Effector memory CD8-positive, alpha-beta T cell (primary cell): ENCODE measurements at regions not wholly inside any gene's neighbourhood (a gene's known extent, or its start where the extent isn't known, plus 50 kb on each side); places are given as distances from the start of the nearest gene placed in this dataset.
"Not testable (repeated sequence)": the region's sequence is repeated elsewhere in the genome, so short reads cannot be mapped to it uniquely, and the experiment has no call there.

ENCODE experiments used
- ATAC-seq: fragments of 150-1000 bp; cut with Tn5 transposase; replicated peaks from 2 replicates; pipeline ENCODE4 v1.10.0; 2021; ENCODE audit warnings: mild to moderate bottlenecking, moderate library complexity
- DNase-seq, 3 experiments: peaks; one replicate each; pipeline ENCODE4 v3.0.0; 2021
- H3K27ac Mint-ChIP-seq, 2 donors: one replicate each; pipeline ENCODE4 v1.8.0; 2022; ENCODE audit warnings: mild to moderate bottlenecking in 2 of 2, mixed read lengths in 2 of 2, moderate library complexity in 2 of 2
- H3K27me3 Mint-ChIP-seq, 2 donors: one replicate each; pipeline ENCODE4 v1.8.0; 2022; ENCODE audit warnings: mixed read lengths in 2 of 2
- H3K36me3 Mint-ChIP-seq: one replicate; pipeline ENCODE4 v1.8.0; 2022; ENCODE audit warnings: mild to moderate bottlenecking, moderate library complexity, mixed read lengths; ENCODE audit not compliant: insufficient read depth
- H3K4me1 Mint-ChIP-seq, 2 donors: one replicate each; pipeline ENCODE4 v1.8.0; 2022; ENCODE audit warnings: low read depth in 2 of 2, mixed read lengths in 2 of 2
- H3K4me3 Mint-ChIP-seq, 2 donors: one replicate each; pipeline ENCODE4 v1.8.0; 2022; ENCODE audit warnings: mild to moderate bottlenecking in 2 of 2, mixed read lengths in 2 of 2, moderate library complexity in 2 of 2
- H3K9me3 Mint-ChIP-seq, 2 donors: one replicate each; pipeline ENCODE4 v1.8.0; 2022; ENCODE audit warnings: mixed read lengths in 2 of 2

DNA sequence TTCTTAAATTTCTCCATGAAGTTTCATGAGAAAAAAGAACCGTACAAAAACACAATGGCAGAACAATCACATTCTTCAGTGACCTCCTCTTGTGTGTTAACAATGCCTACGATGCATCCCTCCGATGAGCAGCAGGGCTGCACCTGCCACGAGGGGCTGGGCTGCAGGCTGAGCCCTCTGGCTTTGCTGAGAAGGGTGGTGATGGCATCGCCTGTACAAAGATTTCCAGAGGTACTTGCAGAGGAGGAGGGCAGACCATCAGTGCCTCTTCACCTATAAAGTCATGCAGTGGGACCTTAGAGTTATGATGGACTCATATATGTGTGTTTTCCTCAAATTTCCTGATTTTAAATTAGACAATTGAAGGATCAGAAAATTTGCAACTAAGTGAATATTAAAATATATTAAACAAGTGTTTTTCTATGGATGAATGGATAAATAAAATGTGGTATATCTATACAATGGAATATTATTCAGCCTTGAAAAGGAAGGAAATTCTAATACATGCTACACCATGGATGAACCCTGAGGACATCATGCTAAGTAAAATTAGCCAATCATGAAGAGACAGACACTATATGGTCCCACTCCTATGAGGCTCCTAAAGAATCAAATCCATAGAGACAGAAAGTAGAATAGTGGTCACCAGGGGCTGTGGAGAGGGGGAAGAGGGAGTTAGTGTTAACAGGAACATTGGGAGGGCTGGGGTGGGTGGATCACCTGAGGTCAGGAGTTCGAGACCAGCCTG, 489.3 kb downstream of the SIPA1L2 start:
- Mint-ChIP-seq H3K36me3 (no peaks in the 10 kb centered on the region), H3K4me3 (no peak overlapping the region), H3K27me3 (peaks cover 6 to 18% of the 10 kb centered on the region in 2 donors), H3K27ac (no peak overlapping the region), H3K4me1 (peaks cover 0 to 6% of the 10 kb centered on the region in 2 donors), H3K9me3 (peaks cover 0 to 2% of the 10 kb centered on the region in 2 donors)
- no peak for DNase-seq
- no peak for ATAC-seq

DNA sequence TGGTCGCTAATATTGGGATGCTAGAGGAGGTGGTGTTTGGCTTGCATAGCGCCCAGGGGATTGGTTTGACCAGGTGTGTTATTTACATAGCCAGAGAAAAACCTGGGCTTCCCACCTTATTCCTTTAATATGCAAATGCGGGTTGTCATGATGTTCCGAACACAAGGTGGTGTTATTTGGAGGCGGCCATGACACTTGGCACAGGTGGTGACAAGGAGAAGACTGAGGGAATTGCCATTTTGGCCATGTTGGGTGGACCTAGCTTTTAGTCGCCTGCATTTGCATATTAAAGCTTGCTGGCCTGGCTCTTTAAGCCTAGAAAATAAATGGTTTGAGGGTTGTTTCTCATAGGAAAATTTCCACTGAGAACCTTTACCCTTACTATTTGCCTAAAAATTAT, 490.5 kb downstream of the SIPA1L2 start:
- Mint-ChIP-seq H3K27ac (no peak overlapping the region), H3K36me3 (no peaks in the 10 kb centered on the region), H3K4me3 (no peak overlapping the region), H3K4me1 (peaks cover 0 to 6% of the 10 kb centered on the region in 2 donors), H3K27me3 (peaks cover 6 to 19% of the 10 kb centered on the region in 2 donors), H3K9me3 (peaks cover 0 to 2% of the 10 kb centered on the region in 2 donors)
- ATAC-seq (no peak), DNase-seq (no peak)

DNA sequence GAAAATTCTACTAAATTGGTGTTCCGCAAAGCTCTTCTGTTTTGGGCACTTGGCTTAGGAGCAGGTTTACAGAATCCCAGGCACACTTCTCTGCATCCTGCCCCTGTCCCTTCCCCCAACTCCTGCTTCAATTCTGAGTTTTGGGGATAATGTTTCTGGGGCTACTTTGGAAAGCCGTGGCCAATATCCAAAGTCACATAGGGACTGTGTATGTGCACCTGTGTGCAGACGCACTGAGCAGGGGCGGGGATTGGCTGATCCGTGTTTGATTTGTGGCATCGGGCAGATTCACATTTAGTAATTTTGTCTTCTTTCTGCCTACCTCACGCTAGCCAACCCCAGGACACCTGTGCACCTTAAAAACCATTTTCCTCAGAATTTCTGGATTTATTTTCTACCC, 491.9 kb downstream of the SIPA1L2 start:
- no peaks in the 10 kb centered on the region for H3K36me3 Mint-ChIP-seq
- H3K9me3 Mint-ChIP-seq = peaks cover 0 to 2% of the 10 kb centered on the region in 2 donors
- DNase-seq = no peak
- H3K4me3 Mint-ChIP-seq = no peak overlapping the region
- peaks cover 6 to 19% of the 10 kb centered on the region in 2 donors for H3K27me3 Mint-ChIP-seq
- no peak overlapping the region for H3K27ac Mint-ChIP-seq
- H3K4me1 Mint-ChIP-seq = peaks cover 0 to 6% of the 10 kb centered on the region in 2 donors
- ATAC-seq = no peak

DNA sequence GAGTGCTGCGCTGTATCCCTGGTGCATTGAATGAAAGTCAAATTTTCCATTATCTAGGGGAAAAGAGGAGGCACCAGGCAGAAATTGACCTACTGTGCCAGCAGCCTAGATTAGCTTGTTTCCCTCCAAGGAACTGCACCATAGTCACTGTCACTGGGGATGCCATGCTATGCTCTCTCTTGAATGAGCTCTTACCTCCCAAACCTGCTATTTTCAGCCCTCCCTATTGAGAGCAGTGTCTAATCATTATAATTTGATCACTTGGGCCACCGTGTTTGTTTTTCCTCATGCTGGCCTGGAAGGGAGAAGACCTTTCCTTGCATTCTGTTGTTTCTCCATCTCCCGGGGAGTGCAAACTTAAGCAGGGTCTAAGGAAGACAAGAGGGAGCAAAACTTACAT, 492.9 kb downstream of the SIPA1L2 start:
- peaks cover 0 to 6% of the 10 kb centered on the region in 2 donors for H3K4me1 Mint-ChIP-seq
- no peak overlapping the region for H3K4me3 Mint-ChIP-seq
- no peak overlapping the region for H3K27ac Mint-ChIP-seq
- no peak for DNase-seq
- no peaks in the 10 kb centered on the region for H3K36me3 Mint-ChIP-seq
- peaks cover 0 to 2% of the 10 kb centered on the region in 2 donors for H3K9me3 Mint-ChIP-seq
- peaks cover 6 to 19% of the 10 kb centered on the region in 2 donors for H3K27me3 Mint-ChIP-seq
- no peak for ATAC-seq

DNA sequence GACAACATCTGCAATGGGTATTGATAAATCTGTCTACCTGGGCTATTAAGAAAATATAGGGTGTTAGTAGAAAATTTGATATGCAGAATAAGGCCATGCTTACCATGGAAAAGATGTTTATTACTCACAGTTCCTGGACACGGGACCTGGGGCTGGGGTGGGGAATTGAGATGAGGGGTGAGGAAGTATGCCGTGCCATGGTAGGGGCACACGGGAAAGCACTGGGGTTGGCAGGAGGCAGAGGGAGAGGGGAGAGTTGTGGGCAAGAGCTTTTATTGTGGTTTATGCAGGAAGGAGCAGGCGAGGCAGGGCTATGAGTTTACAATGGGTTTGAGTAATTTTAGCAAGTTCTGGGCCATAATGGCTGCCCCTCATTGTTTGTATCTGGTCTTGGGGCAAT, 493.8 kb downstream of the SIPA1L2 start:
- Mint-ChIP-seq H3K9me3 (peaks cover 0 to 2% of the 10 kb centered on the region in 2 donors), H3K36me3 (no peaks in the 10 kb centered on the region), H3K4me3 (no peak overlapping the region), H3K27me3 (peaks cover 12 to 27% of the 10 kb centered on the region in 2 donors), H3K27ac (no peak overlapping the region), H3K4me1 (peaks cover 0 to 6% of the 10 kb centered on the region in 2 donors)
- DNase-seq (no peak), ATAC-seq (no peak)

DNA sequence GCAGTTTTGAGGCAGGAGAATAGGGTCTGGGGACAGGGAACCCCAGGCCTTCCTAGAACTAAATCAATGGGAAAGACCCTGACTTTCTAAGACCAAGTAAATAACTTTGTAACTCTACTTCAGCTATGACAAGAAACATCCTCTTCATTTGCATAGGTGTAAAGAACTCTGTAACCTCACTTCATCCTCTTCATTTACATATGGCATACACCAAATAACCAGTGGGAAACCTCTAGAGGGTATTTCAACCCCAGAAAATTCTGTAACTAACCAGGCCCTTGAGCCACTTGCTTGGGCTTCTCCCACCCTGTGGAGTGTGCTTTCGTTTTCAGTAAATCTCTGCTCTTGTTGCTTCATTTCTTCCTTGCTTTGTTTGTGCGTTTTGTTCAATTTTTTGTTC, 495.6 kb downstream of the SIPA1L2 start:
- no peak for ATAC-seq
- no peak overlapping the region for H3K4me3 Mint-ChIP-seq
- no peaks in the 10 kb centered on the region for H3K9me3 Mint-ChIP-seq
- H3K27ac Mint-ChIP-seq = no peak overlapping the region
- no peaks in the 10 kb centered on the region for H3K36me3 Mint-ChIP-seq
- peaks cover 0 to 6% of the 10 kb centered on the region in 2 donors for H3K4me1 Mint-ChIP-seq
- no peak for DNase-seq
- peaks cover 24 to 38% of the 10 kb centered on the region in 2 donors for H3K27me3 Mint-ChIP-seq

DNA sequence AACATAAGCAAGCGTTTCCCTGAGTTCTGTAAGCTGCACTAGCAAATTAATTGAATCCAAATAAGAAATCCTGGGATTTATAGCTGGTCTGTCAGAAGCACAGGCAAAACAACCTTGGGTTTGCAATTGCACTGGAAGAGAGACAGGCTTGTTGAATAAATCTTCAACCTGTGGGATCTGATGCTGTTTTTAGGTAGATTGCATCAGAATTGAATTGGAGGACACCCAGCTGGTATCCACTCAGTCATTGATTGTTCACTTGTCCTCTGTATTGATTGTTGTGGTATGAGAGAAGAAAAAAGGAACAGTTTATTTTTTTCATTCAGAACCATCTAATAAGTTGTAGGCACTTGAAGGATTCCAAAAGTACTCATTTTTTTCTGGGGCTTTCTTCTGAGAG, 497.4 kb downstream of the SIPA1L2 start:
- H3K27ac Mint-ChIP-seq = no peak overlapping the region
- H3K27me3 Mint-ChIP-seq = peaks cover 31% of the 10 kb centered on the region in 2 donors
- ATAC-seq (no peak), DNase-seq (no peak)
- no peak overlapping the region for H3K4me3 Mint-ChIP-seq
- H3K36me3 Mint-ChIP-seq = no peaks in the 10 kb centered on the region
- peaks cover 0 to 6% of the 10 kb centered on the region in 2 donors for H3K4me1 Mint-ChIP-seq
- no peaks in the 10 kb centered on the region for H3K9me3 Mint-ChIP-seq

DNA sequence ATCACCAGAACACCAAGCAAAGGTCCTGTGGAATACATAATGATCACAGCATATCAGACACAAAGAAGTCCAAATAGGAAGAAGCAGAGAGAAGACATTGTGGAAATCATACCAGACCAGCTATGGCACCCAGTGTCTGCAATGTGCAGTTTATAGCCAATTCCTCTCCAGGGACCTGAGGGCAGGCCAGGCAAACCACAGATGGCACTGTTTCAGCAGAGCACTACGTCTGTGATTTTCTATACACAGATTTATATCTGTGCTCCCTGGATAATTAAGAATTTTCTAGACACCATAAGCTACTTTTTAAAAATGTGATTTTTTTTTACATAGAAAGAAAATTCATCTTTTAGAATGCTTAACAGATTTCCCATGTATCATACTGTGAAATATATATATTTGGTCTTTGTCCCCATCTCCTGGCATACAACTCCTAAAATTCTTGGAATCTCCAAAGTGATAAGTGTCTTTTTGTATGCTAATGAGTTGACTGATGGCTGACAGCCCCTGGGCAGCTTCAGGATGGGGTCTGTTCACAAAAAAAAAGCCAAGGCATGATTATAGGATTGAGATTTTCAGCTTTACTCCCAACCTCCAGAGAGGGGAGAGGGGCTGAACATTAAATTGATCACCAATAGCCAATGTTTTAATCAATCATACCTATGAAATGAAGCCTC, 498.1 kb downstream of the SIPA1L2 start:
- Mint-ChIP-seq H3K27me3 (peaks cover 31 to 35% of the 10 kb centered on the region in 2 donors), H3K4me1 (peaks cover 0 to 6% of the 10 kb centered on the region in 2 donors), H3K9me3 (no peaks in the 10 kb centered on the region), H3K27ac (no peak overlapping the region), H3K4me3 (no peak overlapping the region), H3K36me3 (no peaks in the 10 kb centered on the region)
- DNase-seq (no peak), ATAC-seq (no peak)

DNA sequence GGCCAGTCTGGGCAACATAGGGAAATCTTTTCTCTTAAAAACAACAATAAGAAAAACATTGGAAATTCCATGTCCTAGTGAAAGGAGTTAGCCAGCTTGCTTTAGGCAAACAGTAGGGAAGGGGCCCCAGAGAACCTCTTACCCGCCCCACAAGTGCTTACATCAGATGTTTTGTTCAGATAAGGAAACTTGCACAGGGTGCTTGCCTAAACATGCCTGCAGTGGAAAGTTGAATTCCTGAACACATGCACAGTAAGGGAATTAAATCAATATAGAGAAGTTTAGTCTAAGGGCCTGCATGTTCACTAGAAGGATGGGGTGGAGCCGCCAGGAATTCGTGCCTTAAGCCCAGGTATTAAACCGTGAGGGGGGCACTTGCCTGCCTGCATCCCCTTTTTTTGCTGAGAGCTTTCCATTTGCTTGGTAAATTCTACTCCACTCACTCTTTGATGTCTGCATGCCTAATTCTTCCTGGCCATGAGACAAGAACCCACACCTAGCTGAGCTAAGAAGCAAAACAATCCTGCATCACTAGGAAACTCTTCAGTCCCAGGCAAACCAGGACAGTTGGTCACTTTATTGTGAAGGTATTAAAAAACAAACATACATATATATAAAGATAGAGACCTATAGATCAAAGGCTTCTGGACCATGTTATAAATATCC, 499.0 kb downstream of the SIPA1L2 start:
- Mint-ChIP-seq H3K27ac (no peak overlapping the region), H3K4me1 (peaks cover 0 to under 1% of the 10 kb centered on the region in 2 donors), H3K27me3 (peaks cover 25 to 41% of the 10 kb centered on the region in 2 donors), H3K9me3 (no peaks in the 10 kb centered on the region), H3K4me3 (no peak overlapping the region), H3K36me3 (no peaks in the 10 kb centered on the region)
- no peak for ATAC-seq
- DNase-seq = no peak

DNA sequence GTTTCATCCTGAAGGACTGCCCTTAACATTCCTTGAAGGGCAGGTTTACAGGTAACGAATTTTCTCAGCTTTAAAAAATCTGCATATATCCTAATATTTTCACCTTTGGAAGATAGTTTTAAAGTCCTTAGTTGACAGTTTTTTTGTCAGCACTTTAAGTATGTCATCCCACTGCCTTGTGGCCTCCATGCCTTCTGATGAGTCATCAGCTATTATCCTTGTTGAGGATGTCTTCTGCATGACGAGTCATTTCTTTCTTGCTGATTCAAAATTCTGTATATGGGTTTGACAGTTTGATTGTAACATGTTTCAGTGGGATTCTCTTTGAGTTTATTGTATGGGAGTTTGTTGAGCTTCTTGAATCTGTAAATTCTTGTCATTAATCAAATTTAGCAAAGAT, 500.6 kb downstream of the DISC1 start:
- DNase-seq (no peak), ATAC-seq (no peak)
- H3K27me3 Mint-ChIP-seq = peaks cover 21 to 41% of the 10 kb centered on the region in 2 donors
- no peak overlapping the region for H3K4me3 Mint-ChIP-seq
- peaks cover 0 to 2% of the 10 kb centered on the region in 2 donors for H3K4me1 Mint-ChIP-seq
- no peaks in the 10 kb centered on the region for H3K9me3 Mint-ChIP-seq
- H3K27ac Mint-ChIP-seq = no peak overlapping the region
- H3K36me3 Mint-ChIP-seq = no peaks in the 10 kb centered on the region

DNA sequence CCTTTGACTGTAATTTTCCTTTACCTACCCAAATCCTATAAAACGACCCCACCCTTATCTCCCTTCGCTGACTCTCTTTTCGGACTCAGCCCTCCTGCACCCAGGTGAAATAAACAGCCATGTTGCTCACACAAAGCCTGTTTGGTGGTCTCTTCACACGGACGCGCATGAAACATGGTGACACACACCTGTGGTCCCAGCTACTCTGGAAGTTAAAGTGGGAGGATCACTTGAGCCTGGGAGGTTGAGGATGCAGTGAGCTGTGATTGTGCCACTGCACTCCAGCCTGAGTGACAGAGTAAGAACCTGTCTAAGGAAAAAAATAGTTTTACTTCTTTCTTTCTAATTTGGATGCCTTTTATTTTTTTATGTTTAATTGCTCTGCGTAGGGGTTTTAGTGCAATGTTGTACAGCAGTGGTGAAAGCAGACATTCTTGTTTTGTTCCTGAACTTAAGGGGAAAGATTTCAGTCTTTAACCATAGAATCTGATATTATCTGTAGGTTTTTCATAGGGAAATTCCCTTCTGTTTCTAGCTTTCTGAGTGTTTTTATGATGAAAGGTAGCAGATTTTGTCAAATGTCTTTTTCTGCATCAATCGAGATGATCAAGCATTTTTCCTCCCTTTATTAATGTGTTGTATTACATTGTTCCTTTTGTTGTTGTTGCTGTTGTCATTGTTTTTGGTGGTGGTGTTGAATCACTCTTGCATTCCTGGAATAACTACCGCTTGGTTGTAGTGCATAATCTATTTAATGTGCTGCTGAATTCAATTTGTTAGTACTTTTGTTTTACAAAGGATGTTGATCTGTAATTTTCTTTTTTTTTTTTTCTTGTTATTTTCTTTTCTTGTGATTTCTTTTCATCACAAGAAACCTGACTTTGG, 497.4 kb downstream of the DISC1 start:
- Mint-ChIP-seq H3K36me3 (no peaks in the 10 kb centered on the region), H3K27ac (no peak overlapping the region), H3K4me3 (no peak overlapping the region), H3K9me3 (no peaks in the 10 kb centered on the region), H3K4me1 (peaks cover 0 to 2% of the 10 kb centered on the region in 2 donors), H3K27me3 (peaks cover 14 to 25% of the 10 kb centered on the region in 2 donors)
- ATAC-seq = no peak
- DNase-seq = no peak

DNA sequence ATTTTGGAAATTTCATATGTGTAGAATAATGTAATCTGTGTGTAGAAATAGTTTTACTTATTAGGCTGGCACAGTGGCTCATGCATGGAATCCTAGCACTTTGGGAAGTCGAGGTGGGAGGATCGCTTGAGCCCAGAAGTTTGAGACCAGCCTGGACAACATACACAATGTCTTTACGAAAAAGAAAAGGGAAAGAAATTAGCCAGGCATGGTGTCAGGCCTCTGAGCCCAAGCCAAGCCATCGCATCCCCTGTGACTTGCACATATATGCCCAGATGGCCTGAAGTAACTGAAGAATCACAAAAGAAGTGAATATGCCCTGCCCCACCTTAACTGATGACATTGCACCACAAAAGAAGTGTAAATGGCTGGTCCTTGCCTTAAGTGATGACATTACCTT, 491.3 kb downstream of the DISC1 start:
- not testable (repeated sequence) for ATAC-seq, H3K36me3 Mint-ChIP-seq, H3K4me1 Mint-ChIP-seq, H3K9me3 Mint-ChIP-seq, H3K4me3 Mint-ChIP-seq, DNase-seq, H3K27ac Mint-ChIP-seq
- H3K27me3 Mint-ChIP-seq = peaks cover 15 to 19% of the 10 kb centered on the region in 2 donors

DNA sequence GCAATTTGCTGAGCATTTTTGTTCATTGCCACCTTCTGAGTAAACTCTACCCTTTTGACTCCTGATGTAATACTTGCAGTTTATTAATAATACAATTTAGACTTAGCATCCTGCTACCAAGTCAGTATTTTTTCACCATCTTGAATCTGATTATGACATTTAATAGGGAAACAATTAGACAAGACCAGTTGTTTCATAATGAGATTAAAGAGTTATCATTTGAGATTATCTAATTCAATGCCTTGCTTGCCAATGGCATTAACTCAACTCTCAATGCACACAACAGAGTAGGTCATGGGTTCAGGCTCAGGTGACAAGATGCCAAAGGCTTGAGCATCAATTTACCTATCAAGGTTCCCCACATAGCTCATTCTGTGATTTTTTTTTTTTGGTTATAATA, 488.4 kb downstream of the DISC1 start:
- Mint-ChIP-seq H3K27me3 (peaks cover 19 to 23% of the 10 kb centered on the region in 2 donors), H3K27ac (no peak overlapping the region), H3K9me3 (no peaks in the 10 kb centered on the region), H3K4me1 (no peaks in the 10 kb centered on the region), H3K4me3 (no peak overlapping the region), H3K36me3 (no peaks in the 10 kb centered on the region)
- ATAC-seq (no peak), DNase-seq (no peak)
